HEK293T (cell line): ENCODE measurements at regions not wholly inside any gene's neighbourhood (a gene's known extent, or its start where the extent isn't known, plus 50 kb on each side); places are given as distances from the start of the nearest gene placed in this dataset.
"Not testable (repeated sequence)": the region's sequence is repeated elsewhere in the genome, so short reads cannot be mapped to it uniquely, and the experiment has no call there.

Experiments
- BHLHE40 ChIP-seq: fragments of 450-650 bp; IDR thresholded peaks from 2 replicates; pipeline ENCODE4 v1.6.1; 2016; ENCODE audit warnings: mild to moderate bottlenecking, moderate library complexity, borderline replicate concordance
- ELF4 ChIP-seq: fragments of 450-650 bp; IDR thresholded peaks from 2 replicates; pipeline ENCODE4 v1.6.1; 2017; ENCODE audit warnings: antibody characterized with exemption
- FOXM1 ChIP-seq: fragments of 450-650 bp; IDR thresholded peaks from 2 replicates; pipeline ENCODE4 v1.6.1; 2017; ENCODE audit warnings: mild to moderate bottlenecking, borderline replicate concordance

DNA sequence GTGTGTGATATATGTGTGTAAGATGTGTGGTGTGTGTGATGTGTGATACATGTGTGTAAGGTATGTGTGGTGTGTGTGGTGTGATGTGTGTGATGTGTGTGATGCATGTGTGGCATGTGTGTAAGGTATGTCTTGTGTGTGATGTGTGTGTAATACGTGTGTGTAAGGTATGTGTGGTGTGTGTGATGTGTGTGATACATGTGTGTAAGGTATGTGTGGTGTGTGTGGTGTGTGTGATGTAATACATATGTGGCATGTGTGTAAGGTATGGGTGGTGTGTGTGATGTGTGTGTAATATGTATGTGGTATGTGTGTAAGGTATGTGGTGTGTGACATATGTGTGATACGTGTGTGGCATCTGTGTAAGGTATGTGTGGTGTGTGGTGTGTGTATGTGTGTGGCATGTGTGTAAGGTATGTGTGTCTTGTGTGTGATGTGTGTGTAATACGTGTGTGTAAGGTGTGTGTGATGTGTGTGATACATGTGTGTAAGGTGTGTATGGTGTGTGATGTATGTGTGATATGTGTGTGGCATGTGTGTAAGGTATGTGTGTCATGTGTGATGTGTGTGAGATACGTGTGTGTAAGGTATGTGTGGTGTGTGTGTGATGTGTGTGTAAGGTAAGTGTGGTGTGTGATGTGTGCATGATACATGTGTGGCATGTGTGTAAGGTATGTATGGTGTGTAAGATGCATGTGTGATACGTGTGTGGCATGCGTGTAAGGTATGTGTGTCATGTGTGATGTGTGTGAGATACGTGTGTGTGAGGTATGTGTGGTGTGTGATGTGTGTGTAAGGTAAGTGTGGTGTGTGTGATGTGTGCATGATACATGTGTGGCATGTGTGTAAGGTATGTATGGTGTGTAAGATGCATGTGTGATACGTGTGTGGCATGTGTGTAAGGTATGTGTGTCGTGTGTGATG, 126.9 kb downstream of the COPS8 start:
- TF ChIP-seq ELF4, FOXM1, BHLHE40: not testable (repeated sequence)
